Keratinocyte (primary cell): ENCODE measurements at regions not wholly inside any gene's neighbourhood (a gene's known extent, or its start where the extent isn't known, plus 50 kb on each side); places are given as distances from the start of the nearest gene placed in this dataset.

Experiments
- DNase-seq: peaks from one replicate; pipeline ENCODE4 v3.0.0-alpha.2; 2011; ENCODE audit warnings: low read depth, missing footprints, low spot score
- FAIRE-seq: peaks from 2 replicates; lab custom pipeline; 2011; peaks lifted over from hg19 to GRCh38; lab: Jason Lieb, UNC
- H2AFZ ChIP-seq: 2 replicates; pipeline ENCODE4 v1.6.0; 2012; ENCODE audit warnings: low read length, control low read depth, inconsistent platforms; ENCODE audit not compliant: control insufficient read depth
- H3K27ac ChIP-seq: 2 replicates; pipeline ENCODE4 v1.5.1; 2011; ENCODE audit warnings: low read length; ENCODE audit not compliant: control insufficient read depth, insufficient read depth
- H3K27me3 ChIP-seq: 3 replicates; pipeline ENCODE4 v1.6.0; 2011; ENCODE audit warnings: low read length; ENCODE audit not compliant: control insufficient read depth, insufficient read depth; ENCODE audit errors: extremely low read depth
- H3K36me3 ChIP-seq, 2 experiments: 2 replicates in 1 of 2; 3 replicates in 1 of 2; pipeline ENCODE4 v1.5.1; 2011; ENCODE audit warnings: low read length in 2 of 2, mild to moderate bottlenecking in 1 of 2; ENCODE audit not compliant: control insufficient read depth in 2 of 2, insufficient read depth in 2 of 2; ENCODE audit errors: extremely low read depth in 1 of 2
- H3K4me1 ChIP-seq: 3 replicates; pipeline ENCODE4 v1.5.1; 2011; ENCODE audit warnings: low read length; ENCODE audit not compliant: control insufficient read depth, insufficient read depth; ENCODE audit errors: extremely low read depth
- H3K4me2 ChIP-seq: 3 replicates; pipeline ENCODE4 v1.6.0; 2011; ENCODE audit warnings: low read depth, low read length; ENCODE audit not compliant: control insufficient read depth, insufficient read depth; ENCODE audit errors: extremely low read depth
- H3K4me3 ChIP-seq, 3 experiments: fragments of 200-600 bp in 1 of 3; sonication (generic) in 1 of 3; 2 replicates in 2 of 3; 3 replicates in 1 of 3; pipeline ENCODE4 v1.5.1; 2011 to 2016; ENCODE audit warnings: low read length in 3 of 3, mild to moderate bottlenecking in 3 of 3, control low read depth in 2 of 3, inconsistent platforms in 1 of 3, low read depth in 1 of 3, mixed read lengths in 1 of 3, mixed run types in 1 of 3, moderate library complexity in 1 of 3; ENCODE audit not compliant: control insufficient read depth in 2 of 3, insufficient read depth in 2 of 3; ENCODE audit errors: extremely low read depth in 1 of 3
- H3K79me2 ChIP-seq: 2 replicates; pipeline ENCODE4 v1.6.0; 2012; ENCODE audit warnings: low read length; ENCODE audit not compliant: control insufficient read depth, insufficient read depth
- H3K9ac ChIP-seq: 3 replicates; pipeline ENCODE4 v1.6.0; 2011; ENCODE audit warnings: low read length; ENCODE audit not compliant: control insufficient read depth, insufficient read depth; ENCODE audit errors: extremely low read depth
- H3K9me1 ChIP-seq: 3 replicates; pipeline ENCODE4 v1.6.0; 2011; ENCODE audit warnings: low read length; ENCODE audit not compliant: control insufficient read depth, insufficient read depth; ENCODE audit errors: extremely low read depth
- H3K9me3 ChIP-seq: 2 replicates; pipeline ENCODE4 v1.5.1; 2012; ENCODE audit warnings: low read depth, low read length; ENCODE audit not compliant: control insufficient read depth
- H4K20me1 ChIP-seq: 3 replicates; pipeline ENCODE4 v1.6.0; 2011; ENCODE audit warnings: low read length; ENCODE audit not compliant: control insufficient read depth, insufficient read depth; ENCODE audit errors: extremely low read depth
- EZH2 ChIP-seq: IDR thresholded peaks from one replicate; pipeline ENCODE4 v1.6.1; 2012; ENCODE audit warnings: inconsistent platforms, mild to moderate bottlenecking, low read length, moderate library complexity
- dilution Hi-C: fragments of 300-500 bp; cut with MboI; formaldehyde crosslinking; loops from one replicate; pipeline ENCODE4 v1.7.0; 2020; ENCODE audit warnings: low sequenced_read_pairs; ENCODE audit not compliant: extremely low pct_ligation_motif_present
- TF ChIP-seq, protein P1 (sequence below), 3 experiments: IDR thresholded peaks in 1 of 3; conservative IDR thresholded peaks in 1 of 3; optimal IDR thresholded peaks in 1 of 3; 2 replicates in 2 of 3; 3 replicates in 1 of 3; pipeline versions ENCODE3 to v1.5.1; 2011; ENCODE audit warnings: low read length in 3 of 3, mild to moderate bottlenecking in 3 of 3, moderate library complexity in 2 of 3, control low read depth in 1 of 3, inconsistent platforms in 1 of 3; ENCODE audit not compliant: insufficient read depth in 2 of 3; ENCODE audit errors: extremely low read depth in 1 of 3

DNA sequence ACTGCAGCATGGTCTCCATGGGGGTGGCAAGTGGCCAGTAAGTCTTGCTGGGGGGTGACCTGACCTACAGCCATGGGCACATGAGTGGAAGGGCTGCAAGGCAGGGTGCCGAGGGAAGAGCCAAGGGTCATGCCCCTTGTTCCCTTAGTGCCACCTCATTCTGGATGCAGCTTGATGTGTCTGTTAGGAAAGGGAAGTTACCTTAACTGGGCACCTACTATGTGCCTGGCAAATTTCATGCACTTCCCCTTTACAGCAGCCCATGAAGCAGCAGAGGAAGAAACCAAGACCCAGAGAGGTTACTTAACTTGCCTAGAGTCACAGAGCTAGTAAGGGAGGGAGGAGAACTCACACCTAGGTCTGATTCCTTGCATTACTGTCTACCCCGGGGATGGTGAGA is 174.0 kb downstream of the MRPL14 start:
- TF ChIP-seq, protein P1, sequence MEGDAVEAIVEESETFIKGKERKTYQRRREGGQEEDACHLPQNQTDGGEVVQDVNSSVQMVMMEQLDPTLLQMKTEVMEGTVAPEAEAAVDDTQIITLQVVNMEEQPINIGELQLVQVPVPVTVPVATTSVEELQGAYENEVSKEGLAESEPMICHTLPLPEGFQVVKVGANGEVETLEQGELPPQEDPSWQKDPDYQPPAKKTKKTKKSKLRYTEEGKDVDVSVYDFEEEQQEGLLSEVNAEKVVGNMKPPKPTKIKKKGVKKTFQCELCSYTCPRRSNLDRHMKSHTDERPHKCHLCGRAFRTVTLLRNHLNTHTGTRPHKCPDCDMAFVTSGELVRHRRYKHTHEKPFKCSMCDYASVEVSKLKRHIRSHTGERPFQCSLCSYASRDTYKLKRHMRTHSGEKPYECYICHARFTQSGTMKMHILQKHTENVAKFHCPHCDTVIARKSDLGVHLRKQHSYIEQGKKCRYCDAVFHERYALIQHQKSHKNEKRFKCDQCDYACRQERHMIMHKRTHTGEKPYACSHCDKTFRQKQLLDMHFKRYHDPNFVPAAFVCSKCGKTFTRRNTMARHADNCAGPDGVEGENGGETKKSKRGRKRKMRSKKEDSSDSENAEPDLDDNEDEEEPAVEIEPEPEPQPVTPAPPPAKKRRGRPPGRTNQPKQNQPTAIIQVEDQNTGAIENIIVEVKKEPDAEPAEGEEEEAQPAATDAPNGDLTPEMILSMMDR (optimal IDR thresholded peaks at IDR 0.05 in 1 of 3, IDR thresholded peaks at IDR 0.05 in 1 of 3, conservative IDR thresholded peaks at IDR 0.05 in 1 of 3; ENCODE audit: extremely low read depth in 1 of 3, insufficient read depth in 2 of 3, low read length in 3 of 3) = no peak
- no peak for TF ChIP-seq EZH2
- FAIRE-seq = no peak
- Histone ChIP-seq H3K79me2 (no peaks in the 10 kb centered on the region), H3K27me3 (no peaks in the 10 kb centered on the region), H3K4me3 (no peak overlapping the region), H3K9ac (no peak overlapping the region), H3K27ac (no peak overlapping the region), H3K9me3 (no peaks in the 10 kb centered on the region), H2AFZ (no peak overlapping the region), H3K4me1 (no peaks in the 10 kb centered on the region), H3K36me3 (no peaks in the 10 kb centered on the region), H4K20me1 (no peaks in the 10 kb centered on the region), H3K9me1 (no peaks in the 10 kb centered on the region), H3K4me2 (no peak overlapping the region)
- dilution Hi-C loops = no loop called here
- DNase-seq = no peak

DNA sequence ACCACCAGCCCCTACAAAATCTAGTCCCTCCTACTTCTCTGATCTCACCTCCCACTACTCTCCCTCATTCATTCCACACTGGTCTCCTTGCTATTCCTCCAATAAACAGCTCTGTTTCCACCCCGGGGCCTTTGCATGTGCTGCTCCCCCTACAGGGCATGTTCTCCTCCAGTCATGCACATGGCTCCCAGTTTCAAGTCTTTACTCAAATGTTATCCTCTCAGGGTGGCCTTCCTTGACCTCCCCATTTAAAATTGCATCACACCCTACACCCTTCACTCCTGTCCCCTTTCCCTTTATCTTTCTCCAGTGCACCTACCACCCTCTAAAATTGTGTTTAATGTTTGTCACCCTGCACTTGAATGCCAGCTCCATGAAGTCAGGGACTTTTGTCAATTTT is 174.5 kb downstream of the MRPL14 start:
- dilution Hi-C loops = no loop called here

More for the DNA sequence above, 174.5 kb downstream of the MRPL14 start:
- no peak for TF ChIP-seq EZH2
- TF ChIP-seq, protein P1 (optimal IDR thresholded peaks at IDR 0.05 in 1 of 3, IDR thresholded peaks at IDR 0.05 in 1 of 3, conservative IDR thresholded peaks at IDR 0.05 in 1 of 3; ENCODE audit: extremely low read depth in 1 of 3, insufficient read depth in 2 of 3, low read length in 3 of 3) = peak in 2 of 3 experiments; percentile 21 to 37
- no peak for FAIRE-seq
- Histone ChIP-seq H3K4me3 (no peak overlapping the region), H3K9me3 (no peaks in the 10 kb centered on the region), H3K9ac (no peak overlapping the region), H3K9me1 (no peaks in the 10 kb centered on the region), H3K79me2 (no peaks in the 10 kb centered on the region), H3K27me3 (no peaks in the 10 kb centered on the region), H3K36me3 (no peaks in the 10 kb centered on the region), H3K4me1 (no peaks in the 10 kb centered on the region), H3K27ac (no peak overlapping the region), H2AFZ (no peak overlapping the region), H4K20me1 (no peaks in the 10 kb centered on the region), H3K4me2 (no peak overlapping the region)
- no peak for DNase-seq
